Naive thymus-derived CD8-positive, alpha-beta T cell (primary cell): ENCODE measurements at regions not wholly inside any gene's neighbourhood (a gene's known extent, or its start where the extent isn't known, plus 50 kb on each side); places are given as distances from the start of the nearest gene placed in this dataset.

Experiments
- ATAC-seq, 2 donors: fragments of 150-1000 bp; cut with Tn5 transposase in 1 of 2; sonication (Bioruptor Pico), chemical (Tn5 transposase) in 1 of 2; 1 replicate in 1 of 2; 2 replicates in 1 of 2; pipeline ENCODE4 v1.10.0; 2021; ENCODE audit warnings: mild to moderate bottlenecking in 2 of 2, moderate library complexity in 2 of 2
- POLR2A ChIA-PET: fragments of 350-600 bp; sonication (Branson Sonifier 250); formaldehyde crosslinking; loops from one replicate; lab custom pipeline; 2021; ENCODE audit warnings: antibody characterized with exemption; lab: Charles Lee
- DNase-seq, 10 donors: peaks; one replicate each; pipeline versions ENCODE4 v3.0.0 to v3.0.0-alpha.2; 2020 to 2022
- H3K27ac Mint-ChIP-seq, 10 donors: one replicate each; pipeline ENCODE4 v1.8.0; 2020 to 2022; ENCODE audit warnings: mild to moderate bottlenecking in 10 of 10, mixed read lengths in 10 of 10, moderate library complexity in 4 of 10, inconsistent platforms in 1 of 10
- H3K27me3 Mint-ChIP-seq, 5 donors: one replicate each; pipeline ENCODE4 v1.8.0; 2021 to 2022; ENCODE audit warnings: mixed read lengths in 5 of 5
- H3K36me3 Mint-ChIP-seq, 3 donors: one replicate each; pipeline ENCODE4 v1.8.0; 2020 to 2022; ENCODE audit warnings: mixed read lengths in 3 of 3, mild to moderate bottlenecking in 2 of 3, inconsistent platforms in 1 of 3
- H3K4me1 Mint-ChIP-seq, 4 donors: one replicate each; pipeline ENCODE4 v1.8.0; 2021 to 2022; ENCODE audit warnings: mixed read lengths in 4 of 4
- H3K4me3 Mint-ChIP-seq, 10 donors: one replicate each; pipeline ENCODE4 v1.8.0; 2020 to 2022; ENCODE audit warnings: mild to moderate bottlenecking in 10 of 10, mixed read lengths in 10 of 10, moderate library complexity in 6 of 10, inconsistent platforms in 1 of 10
- H3K9me3 Mint-ChIP-seq, 9 donors: one replicate each; pipeline ENCODE4 v1.8.0; 2020 to 2022; ENCODE audit warnings: mixed read lengths in 9 of 9, mild to moderate bottlenecking in 3 of 9, inconsistent platforms in 1 of 9, moderate library complexity in 1 of 9

- no peak overlapping the region for H3K4me3 Mint-ChIP-seq
- no peak for DNase-seq
- POLR2A ChIA-PET, result no interaction called here
- peaks cover 0 to 9% (median 0%) of the 10 kb centered on the region in 9 donors for H3K9me3 Mint-ChIP-seq
- peaks cover 0 to 18% (median 14%) of the 10 kb centered on the region in 5 donors for H3K27me3 Mint-ChIP-seq
- no peak overlapping the region for H3K27ac Mint-ChIP-seq
- no peak for ATAC-seq
- peaks cover 0 to 3% (median 0%) of the 10 kb centered on the region in 4 donors for H3K4me1 Mint-ChIP-seq
- H3K36me3 Mint-ChIP-seq, result no peaks in the 10 kb centered on the region
Observed at GRCh38 chr2:106745468-106745867, 140.5 kb downstream of the ST6GAL2 start.

- Mint-ChIP-seq H3K27ac (no peak overlapping the region), H3K27me3 (peaks cover 0 to 18% (median 11%) of the 10 kb centered on the region in 5 donors), H3K4me3 (no peak overlapping the region), H3K9me3 (peaks cover 0 to 12% (median 0%) of the 10 kb centered on the region in 9 donors), H3K4me1 (peaks cover 0 to 2% (median 0%) of the 10 kb centered on the region in 4 donors), H3K36me3 (no peaks in the 10 kb centered on the region)
- DNase-seq (no peak), ATAC-seq (no peak)
- POLR2A ChIA-PET, result no interaction called here
Observed at GRCh38 chr2:106749823-106750222, 136.1 kb downstream of the ST6GAL2 start.
